Medulla oblongata (tissue), 1 donor: ENCODE measurements at regions not wholly inside any gene's neighbourhood (a gene's known extent, or its start where the extent isn't known, plus 50 kb on each side); places are given as distances from the start of the nearest gene placed in this dataset.
"Not testable (repeated sequence)": the region's sequence is repeated elsewhere in the genome, so short reads cannot be mapped to it uniquely, and the experiment has no call there.

Experiments used
- DNase-seq: peaks from one replicate; pipeline ENCODE4 v3.0.0-alpha.2; 2015; ENCODE audit errors: extremely low spot score

GRCh38 chr10:6817770-6818169, 237.7 kb upstream of the PRKCQ start:
- no peak for DNase-seq

- no peak for DNase-seq
Measured at GRCh38 chr10:6815346-6815745, 235.3 kb upstream of the PRKCQ start.

- no peak for DNase-seq
Measured at GRCh38 chr10:6813856-6814255, 233.8 kb upstream of the PRKCQ start.

GRCh38 chr10:6813306-6813705, 233.2 kb upstream of the PRKCQ start:
- no peak for DNase-seq

GRCh38 chr10:6811153-6811552, 231.1 kb upstream of the PRKCQ start:
- no peak for DNase-seq

- DNase-seq, result no peak
Measured at GRCh38 chr10:6803427-6803783, 223.3 kb upstream of the PRKCQ start.

- DNase-seq, result no peak
Measured at GRCh38 chr10:6802759-6803426, 222.8 kb upstream of the PRKCQ start.

GRCh38 chr10:6796231-6796630, 216.2 kb upstream of the PRKCQ start:
- DNase-seq, result no peak

- DNase-seq, result peak; percentile 29
Measured at GRCh38 chr10:6795541-6795940, 215.5 kb upstream of the PRKCQ start.

GRCh38 chr10:6794841-6795240, 214.8 kb upstream of the PRKCQ start:
- DNase-seq, result not testable (repeated sequence)

- DNase-seq, result no peak
Measured at GRCh38 chr10:6794441-6794840, 214.4 kb upstream of the PRKCQ start.

- no peak for DNase-seq
Measured at GRCh38 chr10:6788731-6789130, 208.7 kb upstream of the PRKCQ start.

- DNase-seq, result no peak
Measured at GRCh38 chr10:6788231-6788630, 208.2 kb upstream of the PRKCQ start.

GRCh38 chr10:6787718-6788117, 207.6 kb upstream of the PRKCQ start:
- DNase-seq, result no peak

- no peak for DNase-seq
Measured at GRCh38 chr10:6787091-6787490, 207.0 kb upstream of the PRKCQ start.

- peak; percentile 66 for DNase-seq
Measured at GRCh38 chr10:6786579-6787031, 206.5 kb upstream of the PRKCQ start.

GRCh38 chr10:6784429-6784828, 204.4 kb upstream of the PRKCQ start:
- DNase-seq, result not testable (repeated sequence)

GRCh38 chr10:6783471-6783870, 203.4 kb upstream of the PRKCQ start:
- no peak for DNase-seq

GRCh38 chr10:6782378-6782777, 202.3 kb upstream of the PRKCQ start:
- no peak for DNase-seq

- no peak for DNase-seq
Measured at GRCh38 chr10:6781133-6781770, 201.2 kb upstream of the PRKCQ start.

- DNase-seq, result no peak
Measured at GRCh38 chr10:6780008-6780677, 200.1 kb upstream of the PRKCQ start.

- no peak for DNase-seq
Measured at GRCh38 chr10:6778992-6779701, 199.1 kb upstream of the PRKCQ start.
